Neural progenitor cell (in vitro differentiated cells): ENCODE measurements at regions not wholly inside any gene's neighbourhood (a gene's known extent, or its start where the extent isn't known, plus 50 kb on each side); places are given as distances from the start of the nearest gene placed in this dataset.

ENCODE experiments used
- DNase-seq: peaks from one replicate; pipeline ENCODE4 v3.0.0-alpha.2; 2016; ENCODE audit warnings: low spot score
- H2AFZ ChIP-seq: fragments of 200-600 bp; sonication (generic); replicated peaks from 2 replicates; pipeline ENCODE4 v1.6.1; 2016; ENCODE audit warnings: antibody characterized with exemption
- H3F3A ChIP-seq: fragments of 200-600 bp; sonication (generic); 2 replicates; pipeline ENCODE4 v1.6.1; 2016; ENCODE audit warnings: antibody characterized with exemption, low read depth
- H3K27ac ChIP-seq: fragments of 200-600 bp; sonication (generic); 2 replicates; pipeline ENCODE4 v1.5.1; 2016; ENCODE audit warnings: mild to moderate bottlenecking
- H3K27me3 ChIP-seq: fragments of 200-600 bp; sonication (generic); 2 replicates; pipeline ENCODE4 v1.6.1; 2016; ENCODE audit warnings: mild to moderate bottlenecking, moderate library complexity
- H3K36me3 ChIP-seq: fragments of 200-600 bp; sonication (generic); 2 replicates; pipeline ENCODE4 v1.5.1; 2016
- H3K4me1 ChIP-seq: fragments of 200-600 bp; sonication (generic); 2 replicates; pipeline ENCODE4 v1.6.1; 2016; ENCODE audit warnings: mixed run types
- H3K4me2 ChIP-seq: fragments of 200-600 bp; sonication (generic); 2 replicates; pipeline ENCODE4 v1.6.1; 2016
- H3K4me3 ChIP-seq: fragments of 200-600 bp; sonication (generic); 2 replicates; pipeline ENCODE4 v1.5.1; 2016
- H3K79me2 ChIP-seq: fragments of 200-600 bp; sonication (generic); 2 replicates; pipeline ENCODE4 v1.6.1; 2016; ENCODE audit warnings: low read depth
- H3K9ac ChIP-seq: fragments of 200-600 bp; sonication (generic); 2 replicates; pipeline ENCODE4 v1.6.1; 2016
- H3K9me3 ChIP-seq: fragments of 200-600 bp; sonication (generic); 2 replicates; pipeline ENCODE4 v1.5.1; 2016; ENCODE audit warnings: low read depth
- H4K20me1 ChIP-seq: fragments of 200-600 bp; sonication (generic); 2 replicates; pipeline ENCODE4 v1.6.1; 2016; ENCODE audit warnings: low read depth
- H3K27ac Mint-ChIP-seq: 3 replicates; pipeline ENCODE4 v1.8.0; 2021; ENCODE audit warnings: mixed read lengths
- H3K27me3 Mint-ChIP-seq: 2 replicates; pipeline ENCODE4 v1.8.0; 2022; ENCODE audit warnings: low read depth, mild to moderate bottlenecking, inconsistent platforms, moderate library complexity, mixed read lengths; ENCODE audit not compliant: insufficient read depth
- H3K36me3 Mint-ChIP-seq: 3 replicates; pipeline ENCODE4 v1.8.0; 2021; ENCODE audit warnings: mixed read lengths
- H3K4me1 Mint-ChIP-seq: 3 replicates; pipeline ENCODE4 v1.8.0; 2021; ENCODE audit warnings: mixed read lengths
- H3K4me3 Mint-ChIP-seq: 3 replicates; pipeline ENCODE4 v1.8.0; 2021; ENCODE audit warnings: mild to moderate bottlenecking, moderate library complexity, mixed read lengths
- H3K9me3 Mint-ChIP-seq: 3 replicates; pipeline ENCODE4 v1.8.0; 2020; ENCODE audit warnings: mixed read lengths
- CTCF ChIP-seq: fragments of 200-600 bp; sonication (generic); IDR thresholded peaks from 2 replicates; pipeline ENCODE4 v1.5.1; 2017; ENCODE audit warnings: antibody characterized with exemption, mild to moderate bottlenecking
- EZH2 ChIP-seq: fragments of 200-600 bp; sonication (generic); IDR thresholded peaks from 2 replicates; pipeline ENCODE4 v1.6.1; 2017; ENCODE audit warnings: antibody characterized with exemption, mild to moderate bottlenecking, moderate library complexity
- EZH2phosphoT487 ChIP-seq: fragments of 200-600 bp; sonication (generic); IDR thresholded peaks from 2 replicates; pipeline ENCODE4 v1.6.1; 2017; ENCODE audit warnings: antibody characterized with exemption

- Mint-ChIP-seq H3K27me3 (no peaks in the 10 kb centered on the region), H3K4me3 (no peak overlapping the region), H3K27ac (no peak overlapping the region), H3K4me1 (no peaks in the 10 kb centered on the region), H3K9me3 (no peaks in the 10 kb centered on the region), H3K36me3 (no peaks in the 10 kb centered on the region)
- no peaks in the 10 kb centered on the region for H3K4me1 ChIP-seq
- DNase-seq = no peak
- no peak overlapping the region for H3K4me3 ChIP-seq
- no peaks in the 10 kb centered on the region for H3K79me2 ChIP-seq
- no peak overlapping the region for H3K4me2 ChIP-seq
- H3K9ac ChIP-seq = no peak overlapping the region
- H3F3A ChIP-seq = no peaks in the 10 kb centered on the region
- no peaks in the 10 kb centered on the region for H3K27me3 ChIP-seq
- H3K9me3 ChIP-seq = no peaks in the 10 kb centered on the region
- TF ChIP-seq EZH2 = no peak
- TF ChIP-seq EZH2phosphoT487 = no peak
- H3K36me3 ChIP-seq = no peaks in the 10 kb centered on the region
- no peak overlapping the region for H3K27ac ChIP-seq
- no peaks in the 10 kb centered on the region for H4K20me1 ChIP-seq
- no peak overlapping the region for H2AFZ ChIP-seq
Observed at GRCh38 chr16:64122177-64122576, 999.7 kb downstream of the CDH11 start.

GRCh38 chr16:64121473-64121872 is 1000.4 kb downstream of the CDH11 start:
- no peaks in the 10 kb centered on the region for H3K36me3 ChIP-seq
- no peak overlapping the region for H3K27ac ChIP-seq
- H3K9me3 ChIP-seq = no peaks in the 10 kb centered on the region
- no peaks in the 10 kb centered on the region for H3K9me3 Mint-ChIP-seq
- H3K9ac ChIP-seq = no peak overlapping the region
- no peak overlapping the region for H3K4me3 ChIP-seq
- no peaks in the 10 kb centered on the region for H3K79me2 ChIP-seq
- H3K36me3 Mint-ChIP-seq = no peaks in the 10 kb centered on the region
- no peak for DNase-seq
- no peaks in the 10 kb centered on the region for H3F3A ChIP-seq
- TF ChIP-seq CTCF (no peak), EZH2 (no peak), EZH2phosphoT487 (no peak)
- H4K20me1 ChIP-seq = no peaks in the 10 kb centered on the region
- H3K4me2 ChIP-seq = no peak overlapping the region
- no peak overlapping the region for H3K4me3 Mint-ChIP-seq
- H3K4me1 Mint-ChIP-seq = no peaks in the 10 kb centered on the region
- no peak overlapping the region for H2AFZ ChIP-seq
- H3K4me1 ChIP-seq = no peaks in the 10 kb centered on the region
- H3K27ac Mint-ChIP-seq = no peak overlapping the region
- no peaks in the 10 kb centered on the region for H3K27me3 ChIP-seq
- H3K27me3 Mint-ChIP-seq = no peaks in the 10 kb centered on the region

- Histone ChIP-seq H3K36me3 (no peaks in the 10 kb centered on the region), H3K9ac (no peak overlapping the region), H3K9me3 (no peaks in the 10 kb centered on the region), H3F3A (no peaks in the 10 kb centered on the region), H2AFZ (no peak overlapping the region), H3K27me3 (no peaks in the 10 kb centered on the region), H3K27ac (no peak overlapping the region), H3K4me2 (no peak overlapping the region), H3K4me1 (no peaks in the 10 kb centered on the region), H3K79me2 (no peaks in the 10 kb centered on the region), H4K20me1 (no peaks in the 10 kb centered on the region), H3K4me3 (no peak overlapping the region)
- no peak for DNase-seq
- TF ChIP-seq CTCF (no peak), EZH2phosphoT487 (no peak), EZH2 (no peak)
- no peaks in the 10 kb centered on the region for H3K27me3 Mint-ChIP-seq
- H3K9me3 Mint-ChIP-seq = peaks cover 5% of the 10 kb centered on the region
- no peak overlapping the region for H3K27ac Mint-ChIP-seq
- no peak overlapping the region for H3K4me3 Mint-ChIP-seq
- H3K4me1 Mint-ChIP-seq = no peaks in the 10 kb centered on the region
- no peaks in the 10 kb centered on the region for H3K36me3 Mint-ChIP-seq
Observed at GRCh38 chr16:64116151-64116550, 1005.7 kb downstream of the CDH11 start.

GRCh38 chr16:64109241-64109640 is 1012.6 kb downstream of the CDH11 start:
- no peak overlapping the region for H2AFZ ChIP-seq
- Mint-ChIP-seq H3K27ac (no peak overlapping the region), H3K36me3 (no peaks in the 10 kb centered on the region), H3K9me3 (peaks cover 5% of the 10 kb centered on the region), H3K4me1 (no peaks in the 10 kb centered on the region), H3K27me3 (no peaks in the 10 kb centered on the region), H3K4me3 (no peak overlapping the region)
- no peaks in the 10 kb centered on the region for H3K79me2 ChIP-seq
- no peaks in the 10 kb centered on the region for H3F3A ChIP-seq
- no peak overlapping the region for H3K27ac ChIP-seq
- no peaks in the 10 kb centered on the region for H4K20me1 ChIP-seq
- no peak overlapping the region for H3K4me2 ChIP-seq
- no peaks in the 10 kb centered on the region for H3K36me3 ChIP-seq
- TF ChIP-seq EZH2 (no peak), EZH2phosphoT487 (no peak), CTCF (no peak)
- no peak overlapping the region for H3K4me3 ChIP-seq
- no peak overlapping the region for H3K9ac ChIP-seq
- no peaks in the 10 kb centered on the region for H3K4me1 ChIP-seq
- no peak for DNase-seq
- H3K9me3 ChIP-seq = no peaks in the 10 kb centered on the region
- no peaks in the 10 kb centered on the region for H3K27me3 ChIP-seq
